ENCODE measurements at regions not wholly inside any gene's neighbourhood (a gene's known extent, or its start where the extent isn't known, plus 50 kb on each side); places are given as distances from the start of the nearest gene placed in this dataset.
"Not testable (repeated sequence)": the region's sequence is repeated elsewhere in the genome, so short reads cannot be mapped to it uniquely, and the experiment has no call there.

GRCh38 chr6:37078814-37079213, 73.4 kb downstream of the FGD2 start:
- DNase-seq: no peak

- DNase-seq: no peak
These were observed 75.7 kb downstream of the FGD2 start for GRCh38 chr6:37081042-37081607.

- DNase-seq: no peak
These were observed 77.1 kb downstream of the FGD2 start for GRCh38 chr6:37082390-37083130.

- DNase-seq: peak; percentile 95 to 99
These were observed 78.0 kb downstream of the FGD2 start for GRCh38 chr6:37083243-37084138.

DNA sequence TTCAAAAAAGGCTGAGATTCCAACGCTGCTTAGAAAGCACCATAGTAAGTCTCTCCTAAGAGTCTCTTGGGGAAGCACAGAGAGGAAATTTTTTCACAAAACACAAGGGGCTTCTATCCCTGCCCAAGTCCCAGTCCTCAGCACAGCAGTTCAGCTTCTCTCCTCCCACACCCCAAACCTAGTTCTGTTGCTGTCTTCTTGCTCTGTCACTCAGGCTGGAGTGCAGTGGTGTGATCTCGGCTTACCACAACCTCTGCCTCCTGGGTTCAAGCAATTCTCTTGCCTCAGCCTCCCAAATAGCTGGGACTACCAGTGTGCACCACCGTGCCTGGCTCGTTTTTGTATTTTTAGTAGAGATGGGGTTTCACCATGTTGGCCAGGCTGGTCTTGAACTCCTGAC, 79.2 kb downstream of the FGD2 start:
- DNase-seq: not testable (repeated sequence)

DNA sequence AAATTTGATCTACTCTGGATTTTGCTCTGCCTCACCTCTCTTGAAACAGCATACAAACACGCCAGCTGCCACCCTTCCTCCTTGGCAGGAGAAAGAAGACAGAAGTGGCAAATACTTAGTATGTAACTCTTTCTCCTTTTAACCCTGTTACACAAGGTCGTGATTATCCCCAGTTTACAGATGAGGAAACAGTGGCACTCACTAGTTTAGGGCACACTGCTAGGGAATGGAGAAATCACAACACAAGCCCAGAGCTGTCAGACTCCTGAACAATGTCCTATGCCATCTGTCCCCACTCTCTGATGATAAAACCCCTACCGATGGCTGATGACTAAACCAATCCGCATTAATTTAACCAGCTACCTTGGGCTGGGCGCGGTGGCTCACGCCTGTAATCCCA, 79.7 kb downstream of the FGD2 start:
- DNase-seq: peak; percentile 73 to 83

DNA sequence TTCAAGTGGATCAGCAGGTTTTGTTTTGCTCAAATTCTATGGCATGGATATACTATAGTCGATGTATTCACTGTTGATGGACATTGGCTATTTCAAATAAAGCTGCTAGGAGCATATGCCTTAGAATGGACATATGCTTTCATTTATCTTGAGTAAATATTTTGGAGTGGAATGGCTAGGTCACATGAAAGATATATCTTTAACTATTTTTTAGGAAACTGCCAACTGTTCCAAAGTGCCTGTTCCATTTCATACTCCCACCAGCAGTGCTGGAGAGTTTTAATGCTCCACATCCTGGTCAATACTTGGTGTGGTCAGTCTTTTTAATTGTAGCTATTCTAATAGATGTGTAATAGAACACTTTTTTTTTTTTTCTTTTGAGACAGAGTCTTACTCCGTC, 81.1 kb upstream of the PIM1 start:
- no peak for DNase-seq

- DNase-seq: no peak
These were observed 80.2 kb upstream of the PIM1 start for GRCh38 chr6:37089783-37090182.

DNA sequence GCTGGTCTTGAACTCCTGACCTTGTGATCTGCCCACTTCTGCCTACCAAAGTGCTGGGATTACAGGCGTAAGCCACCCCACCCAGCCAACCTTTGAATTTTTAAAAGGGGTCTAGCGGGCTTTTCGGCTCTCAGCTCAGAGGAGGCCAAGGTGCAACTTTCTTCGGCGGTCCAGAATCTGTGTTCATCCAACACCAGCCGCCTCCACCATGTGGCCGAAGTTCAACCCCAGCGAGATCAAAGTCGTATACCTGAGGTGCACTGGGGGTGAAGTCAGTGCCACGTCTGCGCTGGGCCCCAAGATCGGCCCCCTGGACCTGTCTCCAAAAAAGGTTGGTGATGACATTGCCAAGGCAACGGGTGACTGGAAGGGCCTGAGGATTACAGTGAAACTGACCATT, 78.8 kb upstream of the PIM1 start:
- not testable (repeated sequence) for DNase-seq

- DNase-seq: peak; percentile 41 to 56
These were observed 78.4 kb upstream of the PIM1 start for GRCh38 chr6:37091586-37091985.

DNA sequence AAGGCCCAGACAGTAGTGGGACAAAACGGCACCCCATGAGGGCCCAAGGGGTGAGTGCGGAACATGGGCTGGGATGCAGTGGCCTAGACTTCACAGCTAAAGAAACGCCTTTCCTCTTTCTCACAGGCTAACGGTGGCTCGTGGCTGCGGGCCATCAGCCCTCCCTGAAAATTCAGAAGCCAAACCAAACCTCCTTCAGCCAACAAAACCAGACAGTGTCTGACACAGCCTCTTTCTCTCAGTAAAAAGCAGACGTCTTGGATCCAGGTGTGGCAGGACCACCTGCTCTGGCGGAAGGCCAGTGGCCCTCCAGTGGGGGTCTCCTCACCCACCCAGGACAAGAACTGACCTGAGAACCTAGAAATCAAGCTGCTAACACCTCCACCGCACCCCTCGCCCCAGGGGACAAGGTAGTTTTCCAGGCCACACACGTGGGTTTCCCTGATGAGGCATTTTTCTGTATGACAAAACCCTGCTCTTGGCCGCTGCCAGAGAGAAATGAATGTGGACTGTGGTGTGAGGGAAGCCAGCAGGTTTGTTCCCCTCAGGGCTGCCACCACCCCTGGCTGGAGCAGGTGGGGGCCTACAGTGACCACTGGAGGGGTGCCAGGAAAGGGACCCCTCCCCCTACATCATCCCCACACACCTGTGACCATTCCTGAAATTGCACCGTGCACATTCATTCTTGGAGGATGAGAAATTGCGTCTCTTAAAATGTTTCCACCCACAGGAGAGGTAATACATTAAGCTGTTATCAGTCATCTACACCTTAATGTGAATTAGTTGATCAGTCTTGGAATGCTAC, 76.8 kb upstream of the PIM1 start:
- no peak for DNase-seq

GRCh38 chr6:37093728-37094069, 76.3 kb upstream of the PIM1 start:
- no peak for DNase-seq

GRCh38 chr6:37095997-37096396, 74.0 kb upstream of the PIM1 start:
- DNase-seq: peak; percentile 53 to 82

- DNase-seq: no peak
These were observed 72.6 kb upstream of the PIM1 start for GRCh38 chr6:37097335-37097734.

DNA sequence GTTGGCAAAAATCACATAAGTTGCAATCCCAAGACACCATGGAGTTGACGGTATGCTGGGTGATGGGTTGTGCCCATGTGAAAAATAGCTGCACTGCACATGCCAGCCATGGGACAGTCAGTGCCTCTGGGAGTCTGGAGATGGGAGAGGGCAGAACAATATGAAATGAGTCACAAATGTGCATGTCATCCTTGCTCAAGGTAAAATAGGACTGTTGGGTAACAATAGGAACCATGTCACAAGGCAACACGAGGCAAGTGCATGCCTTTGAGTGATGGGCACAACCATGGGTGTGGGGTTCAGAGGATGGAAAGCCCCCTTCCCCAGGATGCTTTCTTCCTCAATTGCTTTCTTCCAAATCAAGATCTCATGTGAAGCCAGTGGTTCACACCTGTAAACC, 70.5 kb upstream of the PIM1 start:
- peak; percentile 71 to 91 for DNase-seq

- peak; percentile 65 to 81 for DNase-seq
These were observed 69.2 kb upstream of the PIM1 start for GRCh38 chr6:37100745-37101144.

GRCh38 chr6:37101991-37102298, 68.0 kb upstream of the PIM1 start:
- no peak for DNase-seq

DNA sequence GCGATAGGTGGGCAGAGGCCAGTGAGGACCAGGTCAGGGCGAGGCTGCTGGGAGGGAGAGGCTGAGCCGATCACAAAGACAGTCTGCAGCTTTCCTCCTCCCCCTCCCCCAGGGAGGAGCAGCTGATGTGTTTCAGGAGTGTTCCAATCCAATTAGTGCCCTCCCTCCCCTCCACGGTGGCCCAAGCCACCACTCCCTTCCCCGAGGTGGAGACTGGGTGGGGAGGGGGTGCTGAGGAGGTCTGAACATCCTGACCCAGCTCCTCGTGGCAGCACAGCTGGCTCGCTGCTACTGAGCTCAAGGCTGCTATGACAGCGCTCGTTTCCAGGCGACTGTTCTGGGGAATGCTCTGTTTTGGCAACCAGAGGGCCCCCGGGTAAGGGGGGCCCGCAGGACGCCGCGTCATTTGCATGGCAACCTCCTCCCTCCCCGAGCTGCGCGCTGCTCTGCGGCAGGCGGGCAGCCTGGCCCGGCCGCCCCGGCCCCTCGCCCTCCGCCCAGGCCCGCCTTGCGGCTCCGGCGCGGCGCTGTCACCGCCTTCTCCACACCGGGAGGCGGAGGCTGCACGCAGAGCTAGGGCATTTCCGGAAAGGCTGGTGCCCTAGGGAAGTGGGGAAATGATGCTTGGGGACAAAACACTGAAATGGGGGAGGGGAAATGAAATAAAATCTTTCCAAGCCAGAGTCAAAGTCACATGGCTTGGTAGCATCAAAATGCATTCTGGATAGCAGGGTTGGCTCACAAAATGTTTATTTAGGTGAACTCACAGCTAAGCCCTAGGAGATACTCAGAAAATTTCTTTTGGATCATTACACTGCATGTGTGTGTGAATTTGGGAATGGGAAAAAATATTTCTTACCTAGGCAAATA, 67.4 kb upstream of the PIM1 start:
- peak; percentile 64 to 77 for DNase-seq

GRCh38 chr6:37103169-37104039, 66.5 kb upstream of the PIM1 start:
- peak; percentile 49 to 70 for DNase-seq

DNA sequence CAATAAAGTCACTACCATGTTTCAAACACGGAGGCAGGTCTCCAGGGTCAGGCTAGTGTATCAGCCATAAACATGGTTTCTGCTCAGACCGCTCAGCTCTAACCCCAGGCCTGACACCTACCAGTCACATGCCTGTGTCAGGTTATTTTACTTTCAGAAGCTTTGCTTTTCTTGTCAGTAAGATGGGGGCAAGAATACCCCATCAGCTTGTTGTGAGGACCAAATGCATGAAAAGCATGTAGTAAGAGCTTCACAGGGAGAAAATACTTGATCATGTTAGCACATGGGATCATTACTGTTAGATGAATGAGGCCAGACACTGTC, 65.2 kb upstream of the PIM1 start:
- DNase-seq: no peak
